Suppressor macrophage treated with lipopolysaccharide for 4 hours (primary cell): ENCODE measurements at regions not wholly inside any gene's neighbourhood (a gene's known extent, or its start where the extent isn't known, plus 50 kb on each side); places are given as distances from the start of the nearest gene placed in this dataset.

ENCODE experiments used
- DNase-seq: peaks from one replicate; pipeline ENCODE4 v3.0.0-alpha.2; 2020

DNA sequence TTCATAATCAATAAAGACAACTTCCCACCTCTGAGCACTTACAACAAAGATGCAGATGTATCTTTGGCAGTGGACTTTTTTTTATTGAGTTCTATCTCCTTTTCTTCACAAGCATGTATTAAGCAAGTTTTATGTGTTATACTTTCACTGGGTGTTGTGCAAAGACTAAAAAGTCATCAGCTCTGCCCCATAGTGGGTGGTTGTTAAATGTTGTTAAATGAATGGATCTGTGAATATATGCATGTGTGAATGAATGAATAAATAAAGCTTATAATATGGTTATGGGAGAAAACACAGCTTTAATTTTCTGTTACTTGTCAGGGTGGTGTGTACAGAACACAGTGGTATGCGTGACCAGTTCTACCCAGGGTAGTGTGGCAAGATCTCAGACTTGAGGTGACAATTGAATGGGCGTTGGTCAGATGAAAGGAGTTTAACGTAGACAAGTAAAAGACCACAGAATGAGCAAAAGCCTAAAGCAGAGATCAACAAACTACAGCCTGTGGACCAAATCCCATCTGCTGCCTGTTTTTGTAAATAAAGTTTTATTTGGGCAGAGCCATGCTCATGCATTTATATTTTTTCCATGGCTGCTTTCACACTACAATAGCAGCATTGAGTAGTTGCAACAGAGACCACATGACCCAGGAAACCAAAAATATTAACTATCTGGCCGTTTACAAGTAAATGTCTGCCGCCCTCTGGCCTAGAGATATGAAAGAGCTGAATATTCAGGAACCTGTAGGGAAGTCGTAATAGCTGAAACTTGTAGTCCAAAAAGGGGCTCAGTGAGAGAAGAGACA is 207.4 kb upstream of the EEA1 start:
- DNase-seq, result peak; percentile 33

DNA sequence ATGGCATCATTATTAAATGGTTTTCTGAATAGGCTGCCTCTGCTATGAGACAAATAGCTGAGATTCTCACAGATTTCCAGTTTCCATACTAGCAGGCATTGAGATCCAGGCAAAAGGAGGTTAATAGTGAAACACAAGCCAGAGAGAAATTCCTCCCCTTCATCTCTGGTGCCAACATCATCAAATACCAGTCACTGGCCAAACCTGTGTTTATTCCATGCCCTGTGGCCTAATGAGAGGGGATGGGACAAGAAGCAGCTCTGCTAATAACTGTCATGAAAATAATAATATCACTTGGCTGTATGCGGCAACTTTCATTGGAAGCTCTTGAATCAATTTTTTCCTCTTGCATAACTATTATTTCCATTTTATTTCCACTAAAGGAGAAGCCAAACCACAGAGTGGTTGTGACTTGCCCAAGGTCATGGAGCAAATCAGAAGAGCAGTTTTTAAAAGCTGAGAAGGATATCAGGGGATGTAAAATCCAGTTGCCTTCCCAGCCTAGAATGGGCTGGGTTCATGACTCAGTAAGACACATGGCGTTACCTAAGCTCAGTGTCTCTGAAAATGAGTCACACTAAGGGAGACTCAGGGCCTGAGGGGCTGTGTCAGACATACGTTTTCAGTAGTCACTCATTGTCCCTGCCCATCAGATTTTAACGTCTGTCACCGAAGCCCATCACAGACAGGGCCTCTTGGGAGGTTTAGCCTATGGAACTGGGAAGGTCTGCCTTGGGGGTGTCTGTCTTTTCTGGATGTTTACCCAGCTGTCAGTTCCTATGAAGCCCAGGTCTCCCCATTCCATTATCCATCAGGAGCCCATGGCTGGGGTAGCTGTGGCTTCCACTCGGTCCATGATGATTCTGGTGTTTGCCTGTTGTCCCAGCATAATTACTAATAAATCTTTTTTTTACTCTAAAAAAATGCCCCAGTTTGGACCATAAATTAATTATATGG is 208.8 kb upstream of the EEA1 start:
- DNase-seq, result peak; percentile 84

- DNase-seq, result peak; percentile 86
Observed at GRCh38 chr12:93139028-93139665, 210.1 kb upstream of the EEA1 start.

DNA sequence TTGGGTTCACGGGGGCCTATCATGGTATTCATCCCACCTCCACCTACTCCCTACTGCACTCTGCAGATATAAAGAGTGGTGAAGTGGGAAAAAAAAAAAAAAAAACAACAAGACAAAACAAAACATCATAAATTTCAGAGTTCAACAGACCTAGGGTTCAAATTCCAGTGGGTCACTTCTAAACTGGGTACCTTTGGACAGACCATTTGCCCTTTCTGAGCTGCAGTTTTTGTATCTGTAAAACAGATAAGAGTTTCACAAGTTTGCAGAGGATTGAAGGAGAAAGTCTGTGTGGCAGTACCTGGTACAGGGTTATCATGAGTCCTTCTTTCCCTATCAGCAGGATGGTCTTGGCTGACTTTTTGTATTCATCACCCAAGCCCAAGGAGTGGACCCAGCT is 211.2 kb upstream of the EEA1 start:
- no peak for DNase-seq

DNA sequence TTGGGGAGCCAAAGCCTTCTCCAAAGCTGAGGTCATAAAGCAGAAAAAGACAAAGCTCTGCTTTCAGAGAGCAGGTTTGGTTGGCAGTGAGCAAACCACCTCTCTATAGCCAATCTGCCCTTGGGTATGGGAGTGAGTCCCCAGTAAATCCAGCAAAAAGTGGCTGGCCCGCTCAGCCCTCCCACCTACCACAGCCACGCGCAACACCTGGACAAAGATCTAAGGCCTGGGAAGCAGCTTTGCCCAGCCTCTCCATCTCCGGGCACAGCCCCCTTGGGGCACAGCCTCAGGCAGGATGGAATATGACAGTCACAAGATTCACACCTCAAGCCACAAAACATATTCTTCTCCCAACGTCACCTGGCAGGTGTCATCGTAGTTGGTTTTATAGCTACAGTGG is 211.7 kb upstream of the EEA1 start:
- DNase-seq, result no peak

GRCh38 chr12:93142881-93143280 is 213.8 kb upstream of the EEA1 start:
- no peak for DNase-seq

DNA sequence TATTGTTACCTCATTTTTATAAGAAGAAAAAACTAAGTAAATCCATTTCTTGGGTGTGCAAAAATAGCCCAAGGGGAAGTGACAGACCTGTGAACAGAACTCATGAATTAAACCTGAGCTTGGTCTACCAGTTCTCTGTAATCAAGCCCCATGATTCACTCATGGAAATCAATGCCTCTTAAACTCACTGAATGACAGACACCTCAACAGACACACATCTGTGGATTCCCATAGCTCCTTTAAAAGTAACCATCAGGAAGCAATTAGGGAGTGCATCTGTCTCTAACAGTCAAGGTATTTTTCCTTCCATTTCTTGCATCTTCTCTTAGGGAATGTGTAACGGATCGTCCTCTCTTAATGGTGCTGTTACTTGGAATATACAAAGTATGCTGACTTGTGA is 215.0 kb upstream of the EEA1 start:
- DNase-seq, result no peak

DNA sequence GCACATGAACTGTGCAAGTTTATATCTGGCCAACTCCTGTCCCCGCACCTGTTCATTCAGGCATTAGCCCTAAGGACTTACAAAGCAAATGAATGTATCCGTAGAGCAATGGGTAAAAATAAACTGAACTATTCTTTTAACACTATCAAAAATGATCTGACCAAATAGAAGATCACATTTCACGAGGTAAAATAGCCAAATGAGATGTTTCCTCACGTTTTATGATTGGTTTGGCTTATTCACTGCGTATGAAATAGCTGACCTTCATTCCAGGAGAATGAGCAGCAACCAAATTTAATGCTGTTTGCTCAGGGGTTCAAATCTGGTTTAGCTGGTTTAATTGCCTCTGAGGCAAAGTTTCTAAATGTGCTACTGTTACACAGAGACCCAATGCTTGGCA is 216.0 kb upstream of the EEA1 start:
- DNase-seq, result no peak

GRCh38 chr12:93146263-93146939 is 217.3 kb upstream of the EEA1 start:
- no peak for DNase-seq

- DNase-seq, result no peak
Observed at GRCh38 chr12:93146970-93147369, 217.9 kb upstream of the EEA1 start.

GRCh38 chr12:93148412-93148811 is 219.3 kb upstream of the EEA1 start:
- no peak for DNase-seq

DNA sequence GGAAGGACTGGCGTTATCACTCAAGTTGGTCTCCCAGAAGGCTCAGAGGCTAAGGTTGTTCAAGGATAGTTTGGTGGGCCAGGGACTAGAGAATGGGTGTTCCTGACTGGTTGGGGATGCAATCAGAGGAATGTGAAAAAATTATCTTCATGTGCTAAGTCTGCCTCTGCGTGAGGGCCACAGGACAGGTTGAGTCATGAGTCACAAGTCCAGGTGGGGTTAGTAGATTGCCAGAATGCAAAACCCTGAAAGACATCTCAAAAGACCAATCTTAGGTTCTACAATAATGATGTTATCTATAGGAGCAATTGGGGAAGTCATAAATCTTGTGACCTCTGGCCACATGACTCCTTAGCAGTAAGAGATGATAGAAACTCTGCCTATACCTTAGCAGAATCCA is 220.1 kb upstream of the EEA1 start:
- no peak for DNase-seq

GRCh38 chr12:93151079-93151762 is 222.1 kb upstream of the EEA1 start:
- DNase-seq, result no peak

GRCh38 chr12:93152617-93153016 is 223.5 kb upstream of the EEA1 start:
- no peak for DNase-seq

- no peak for DNase-seq
Observed at GRCh38 chr12:93153321-93153720, 224.2 kb upstream of the EEA1 start.

- DNase-seq, result no peak
Observed at GRCh38 chr12:93154096-93154728, 223.5 kb upstream of the NUDT4 start.

DNA sequence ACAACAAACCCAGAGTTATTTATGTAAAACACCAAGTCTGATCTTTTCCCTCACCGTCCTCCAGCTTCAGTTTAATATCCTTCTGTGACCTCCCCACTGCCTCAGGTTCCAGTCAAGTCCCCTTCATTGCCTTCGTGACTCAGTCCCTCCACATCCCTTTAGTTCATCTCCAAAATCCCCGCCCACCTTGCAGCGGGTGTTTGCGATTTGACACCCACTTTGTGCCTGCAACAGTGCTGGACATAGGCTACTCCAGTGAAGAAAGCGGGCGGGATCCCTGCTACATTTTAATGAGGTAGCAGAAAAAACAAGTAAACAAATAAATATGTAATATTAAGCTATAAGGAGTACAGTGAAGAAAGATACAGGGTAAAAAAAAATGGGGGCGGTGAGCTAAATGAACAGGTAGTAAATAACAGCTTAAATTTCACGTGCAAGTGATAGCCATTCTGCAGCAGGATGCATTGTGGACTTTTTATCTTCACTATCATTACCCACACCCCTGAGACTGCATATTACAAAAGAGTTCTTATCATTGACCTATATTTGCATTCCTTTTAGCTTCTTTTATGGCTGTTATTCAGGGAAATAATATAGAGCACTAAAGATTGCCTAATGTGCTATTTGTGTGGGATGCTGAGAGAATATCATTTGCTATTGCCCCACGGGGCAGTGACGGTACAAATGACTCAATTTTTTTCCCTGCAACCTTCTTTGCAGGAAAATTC is 222.8 kb upstream of the NUDT4 start:
- peak; percentile 57 for DNase-seq

- DNase-seq, result no peak
Observed at GRCh38 chr12:93156086-93156716, 221.5 kb upstream of the NUDT4 start.

- no peak for DNase-seq
Observed at GRCh38 chr12:93157279-93157678, 220.4 kb upstream of the NUDT4 start.

GRCh38 chr12:93158065-93158843 is 219.5 kb upstream of the NUDT4 start:
- no peak for DNase-seq
